HCT116 (cell line): ENCODE measurements at regions not wholly inside any gene's neighbourhood (a gene's known extent, or its start where the extent isn't known, plus 50 kb on each side); places are given as distances from the start of the nearest gene placed in this dataset.

ENCODE experiments used
- ATAC-seq: fragments of 200-7000 bp; cut with Tn5 transposase; 2 replicates; pipeline ENCODE4 v1.9.1; 2020; ENCODE audit warnings: mild to moderate bottlenecking, moderate library complexity
- BruUV-seq: library from RNA; stranded (reverse); fragments of 400-500 nt; replicated peaks from 2 replicates; lab custom pipeline; 2021; lab: Mats Ljungman, UMichigan
- CTCF ChIA-PET: fragments of 300-600 bp; sonication (Branson Sonifier 250); formaldehyde crosslinking; loops from one replicate; lab custom pipeline; 2021; ENCODE audit warnings: antibody characterized with exemption; lab: Charles Lee
- POLR2A ChIA-PET: fragments of 300-600, 350-600 bp; sonication (Branson Sonifier 250); formaldehyde crosslinking; loops from one replicate; lab custom pipeline; 2021; ENCODE audit warnings: antibody characterized with exemption; lab: Charles Lee
- RAD21 ChIA-PET, 2 experiments: fragments of 300-600 bp; sonication (Branson Sonifier 250); formaldehyde crosslinking; loops; one replicate each; lab custom pipeline; 2023; ENCODE audit warnings: low total read pairs in 2 of 2; ENCODE audit not compliant: uncharacterized antibody in 2 of 2, unreplicated experiment in 2 of 2, low non-redundant PET in 1 of 2; lab: Charles Lee
- DNase-seq: peaks from one replicate; pipeline ENCODE4 v3.0.0-alpha.2; 2010; ENCODE audit warnings: low read depth, low spot score
- H2AFZ ChIP-seq: fragments of 200-600 bp; shearing (Covaris generic), sonication (generic); 2 replicates; pipeline ENCODE4 v1.6.1; 2017; ENCODE audit warnings: low read depth, mixed run types, mixed read lengths, antibody characterized with exemption, low read length; ENCODE audit not compliant: poor library complexity, severe bottlenecking
- H3K27ac ChIP-seq: 2 replicates; pipeline ENCODE4 v1.5.1; 2012; ENCODE audit warnings: low read depth, low read length
- H3K27me3 ChIP-seq: fragments of 200-600 bp; sonication (generic); 2 replicates; pipeline ENCODE4 v1.6.1; 2016; ENCODE audit warnings: mixed run types, low read length, mixed read lengths; ENCODE audit not compliant: insufficient read depth
- H3K36me3 ChIP-seq, 2 experiments: fragments of 200-500 bp in 1 of 2; fragments of 200-600 bp in 1 of 2; sonication (Bioruptor generic) in 1 of 2; sonication (generic) in 1 of 2; 2 replicates each; pipeline versions ENCODE4 v1.5.1 to v1.6.1; 2014 to 2016; ENCODE audit warnings: low read length in 2 of 2, inconsistent platforms in 1 of 2, mixed read lengths in 1 of 2, mixed run types in 1 of 2; ENCODE audit not compliant: insufficient read depth in 2 of 2, control insufficient read depth in 1 of 2
- H3K4me1 ChIP-seq, 2 experiments: fragments of 200-600 bp in 1 of 2; sonication (generic) in 1 of 2; 2 replicates each; pipeline versions ENCODE4 v1.5.1 to v1.6.1; 2012 to 2017; ENCODE audit warnings: low read length in 2 of 2, inconsistent platforms in 1 of 2, mild to moderate bottlenecking in 1 of 2, mixed read lengths in 1 of 2, mixed run types in 1 of 2, moderate library complexity in 1 of 2; ENCODE audit not compliant: insufficient read depth in 2 of 2, control insufficient read depth in 1 of 2
- H3K4me2 ChIP-seq: fragments of 200-600 bp; sonication (generic); 2 replicates; pipeline ENCODE4 v1.6.1; 2017; ENCODE audit warnings: mixed run types, low read length, mixed read lengths
- H3K4me3 ChIP-seq, 2 experiments: fragments of 200-600 bp in 1 of 2; sonication (generic) in 1 of 2; replicated peaks in 1 of 2; 2 replicates each; pipeline ENCODE4 v1.5.1; 2011 to 2016; ENCODE audit warnings: low read length in 2 of 2, control low read depth in 1 of 2, low read depth in 1 of 2, mild to moderate bottlenecking in 1 of 2, mixed read lengths in 1 of 2, mixed run types in 1 of 2
- H3K79me2 ChIP-seq: fragments of 200-600 bp; sonication (generic); 2 replicates; pipeline ENCODE4 v1.6.1; 2017; ENCODE audit warnings: mild to moderate bottlenecking, mixed run types, low read length, moderate library complexity, mixed read lengths; ENCODE audit not compliant: insufficient read depth
- H3K9ac ChIP-seq: fragments of 200-600 bp; sonication (generic); 2 replicates; pipeline ENCODE4 v1.6.1; 2016; ENCODE audit warnings: low read length, mixed read lengths
- H3K9me2 ChIP-seq: fragments of 200-600 bp; sonication (generic), shearing (Covaris generic); 2 replicates; pipeline ENCODE4 v1.6.1; 2017; ENCODE audit warnings: mixed run types, mild to moderate bottlenecking, moderate library complexity; ENCODE audit not compliant: insufficient read depth
- H3K9me3 ChIP-seq, 2 experiments: fragments of 200-500 bp in 1 of 2; fragments of 200-600 bp in 1 of 2; sonication (Bioruptor generic) in 1 of 2; sonication (generic) in 1 of 2; 2 replicates each; pipeline ENCODE4 v1.6.1; 2014 to 2017; ENCODE audit warnings: low read length in 2 of 2, mixed read lengths in 2 of 2, inconsistent platforms in 1 of 2, low read depth in 1 of 2, mild to moderate bottlenecking in 1 of 2, mixed run types in 1 of 2, moderate library complexity in 1 of 2; ENCODE audit not compliant: control insufficient read depth in 1 of 2, insufficient read depth in 1 of 2
- H4K20me1 ChIP-seq: fragments of 200-600 bp; sonication (generic), shearing (Covaris generic); 2 replicates; pipeline ENCODE4 v1.6.1; 2017; ENCODE audit warnings: mixed run types, mild to moderate bottlenecking, moderate library complexity; ENCODE audit not compliant: insufficient read depth
- CBX3 ChIP-seq: IDR thresholded peaks from 2 replicates; pipeline ENCODE4 v1.6.1; 2012; ENCODE audit warnings: low read depth
- CTCF ChIP-seq, 3 experiments: fragments of 200-600 bp in 1 of 3; sonication (generic) in 1 of 3; IDR thresholded peaks in 2 of 3; conservative IDR thresholded peaks in 1 of 3; 2 replicates each; pipeline ENCODE4 v1.5.1; 2012 to 2017; ENCODE audit warnings: low read depth in 2 of 3, low read length in 2 of 3, antibody characterized with exemption in 1 of 3, borderline replicate concordance in 1 of 3, control low read depth in 1 of 3, mild to moderate bottlenecking in 1 of 3, mixed read lengths in 1 of 3, mixed run types in 1 of 3, moderate library complexity in 1 of 3; ENCODE audit not compliant: insufficient read depth in 1 of 3
- EGR1 ChIP-seq: IDR thresholded peaks from 2 replicates; pipeline ENCODE4 v1.6.1; 2012; ENCODE audit warnings: low read depth
- ELF1 ChIP-seq: IDR thresholded peaks from 2 replicates; pipeline ENCODE4 v1.6.1; 2012; ENCODE audit warnings: low read depth, borderline replicate concordance
- EZH2 ChIP-seq: fragments of 200-600 bp; sonication (generic); IDR thresholded peaks from 2 replicates; pipeline ENCODE4 v1.6.1; 2017; ENCODE audit warnings: antibody characterized with exemption, mixed run types
- FOSL1 ChIP-seq: IDR thresholded peaks from 2 replicates; pipeline ENCODE4 v1.6.1; 2012; ENCODE audit warnings: low read depth
- JUND ChIP-seq: IDR thresholded peaks from 2 replicates; pipeline ENCODE4 v1.6.1; 2012
- POLR2AphosphoS5 ChIP-seq: IDR thresholded peaks from 2 replicates; pipeline ENCODE4 v1.6.1; 2011; ENCODE audit warnings: mild to moderate bottlenecking, low read depth, low read length, moderate library complexity
- RAD21 ChIP-seq: IDR thresholded peaks from 2 replicates; pipeline ENCODE4 v1.6.1; 2012; ENCODE audit warnings: low read depth, mild to moderate bottlenecking
- SIN3A ChIP-seq: IDR thresholded peaks from 2 replicates; pipeline ENCODE4 v1.6.1; 2012; ENCODE audit warnings: low read depth
- SRF ChIP-seq: IDR thresholded peaks from 2 replicates; pipeline ENCODE4 v1.6.1; 2012; ENCODE audit warnings: low read depth
- YY1 ChIP-seq: IDR thresholded peaks from 2 replicates; pipeline ENCODE4 v1.6.1; 2011; ENCODE audit warnings: low read length, low read depth, moderate library complexity, mild to moderate bottlenecking; ENCODE audit not compliant: insufficient replicate concordance; ENCODE audit errors: extremely low read depth
- ZFX ChIP-seq: fragments of 450-650 bp; IDR thresholded peaks from 2 replicates; pipeline ENCODE4 v1.6.1; 2017
- intact Hi-C: fragments of 100-400 bp; cut with micrococcal nuclease; formaldehyde crosslinking; loops from 2 replicates; pipeline ENCODE4 v1.10.0; 2022
- TF ChIP-seq, protein P1 (sequence below): IDR thresholded peaks from 2 replicates; pipeline ENCODE4 v1.6.1; 2011; ENCODE audit warnings: mild to moderate bottlenecking, low read length, moderate library complexity; ENCODE audit not compliant: insufficient replicate concordance; ENCODE audit errors: extremely low read depth

- POLR2A ChIA-PET = no interaction called here
- H3K9me3 ChIP-seq = no peaks in the 10 kb centered on the region
- H3K9me2 ChIP-seq = no peaks in the 10 kb centered on the region
- H3K4me3 ChIP-seq = no peak overlapping the region
- H3K4me1 ChIP-seq = no peaks in the 10 kb centered on the region
- BruUV-seq = no TSS peak
- TF ChIP-seq RAD21 (no peak), JUND (no peak), SRF (no peak), EZH2 (no peak), ELF1 (no peak)
- DNase-seq (no peak), ATAC-seq (no peak)
- H4K20me1 ChIP-seq = no peaks in the 10 kb centered on the region
- H3K4me2 ChIP-seq = no peak overlapping the region
- H3K27me3 ChIP-seq = no peaks in the 10 kb centered on the region
- no peak overlapping the region for H2AFZ ChIP-seq
- no peaks in the 10 kb centered on the region for H3K36me3 ChIP-seq
- H3K27ac ChIP-seq = no peak overlapping the region
- no peak overlapping the region for H3K9ac ChIP-seq
- intact Hi-C loops = loop anchor here (2.0 to 10.0 kb wide), 3 partner anchors 61 to 1287 kb away; no protein-coding TSS in a partner anchor
- H3K79me2 ChIP-seq = no peaks in the 10 kb centered on the region
- RAD21 ChIA-PET = no interaction called here
- CTCF ChIA-PET = interaction anchor here (2.0 kb wide), 1 partner anchor 181 kb away, joined by 12 read pairs; no protein-coding TSS in a partner anchor
These were observed 85.2 kb downstream of the HRH4 start for GRCh38 chr18:24545651-24546050.

DNA sequence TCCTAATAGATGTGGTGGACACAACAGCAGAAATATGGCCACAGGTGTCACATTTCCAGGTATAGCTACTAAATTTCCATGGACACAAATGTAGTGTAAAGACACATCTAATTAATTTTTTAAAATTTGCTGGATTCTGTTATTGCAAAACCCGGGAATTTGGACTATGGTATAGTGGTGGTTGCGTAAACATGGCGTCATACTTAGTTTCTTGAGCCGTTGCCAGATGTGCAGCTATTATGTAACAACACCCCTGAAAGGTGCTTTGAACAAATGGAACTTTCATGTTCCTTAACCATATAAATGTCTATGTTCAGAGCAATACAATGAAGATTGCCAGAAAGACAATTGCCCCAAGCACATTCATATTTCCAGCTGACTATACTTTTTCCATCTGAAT, 85.9 kb downstream of the HRH4 start:
- RAD21 ChIA-PET = no interaction called here
- DNase-seq (no peak), ATAC-seq (no peak)
- Histone ChIP-seq H3K27ac (no peak overlapping the region), H3K4me1 (no peaks in the 10 kb centered on the region), H3K27me3 (no peaks in the 10 kb centered on the region), H3K9me3 (no peaks in the 10 kb centered on the region), H3K4me2 (no peak overlapping the region), H3K79me2 (no peaks in the 10 kb centered on the region), H3K9ac (no peak overlapping the region), H4K20me1 (no peaks in the 10 kb centered on the region), H3K9me2 (no peaks in the 10 kb centered on the region), H3K36me3 (no peaks in the 10 kb centered on the region), H2AFZ (no peak overlapping the region), H3K4me3 (no peak overlapping the region)
- POLR2A ChIA-PET = no interaction called here
- CTCF ChIA-PET = interaction anchor here (2.0 kb wide), 1 partner anchor 180 kb away, joined by 12 read pairs; no protein-coding TSS in a partner anchor
- intact Hi-C loops = loop anchor here (10.0 kb wide), 1 partner anchor 62 kb away; no protein-coding TSS in a partner anchor
- BruUV-seq = no TSS peak
- no peak for TF ChIP-seq FOSL1
- TF ChIP-seq SIN3A = no peak
- TF ChIP-seq POLR2AphosphoS5 = no peak
- no peak for TF ChIP-seq JUND
- TF ChIP-seq ELF1 = no peak
- TF ChIP-seq ZFX = no peak
- TF ChIP-seq CTCF (IDR thresholded peaks at IDR 0.05 in 2 of 3, conservative IDR thresholded peaks at IDR 0.05 in 1 of 3; ENCODE audit: borderline replicate concordance in 1 of 3, insufficient read depth in 1 of 3, low read depth in 2 of 3, low read length in 2 of 3) = no peak
- TF ChIP-seq, protein P1, sequence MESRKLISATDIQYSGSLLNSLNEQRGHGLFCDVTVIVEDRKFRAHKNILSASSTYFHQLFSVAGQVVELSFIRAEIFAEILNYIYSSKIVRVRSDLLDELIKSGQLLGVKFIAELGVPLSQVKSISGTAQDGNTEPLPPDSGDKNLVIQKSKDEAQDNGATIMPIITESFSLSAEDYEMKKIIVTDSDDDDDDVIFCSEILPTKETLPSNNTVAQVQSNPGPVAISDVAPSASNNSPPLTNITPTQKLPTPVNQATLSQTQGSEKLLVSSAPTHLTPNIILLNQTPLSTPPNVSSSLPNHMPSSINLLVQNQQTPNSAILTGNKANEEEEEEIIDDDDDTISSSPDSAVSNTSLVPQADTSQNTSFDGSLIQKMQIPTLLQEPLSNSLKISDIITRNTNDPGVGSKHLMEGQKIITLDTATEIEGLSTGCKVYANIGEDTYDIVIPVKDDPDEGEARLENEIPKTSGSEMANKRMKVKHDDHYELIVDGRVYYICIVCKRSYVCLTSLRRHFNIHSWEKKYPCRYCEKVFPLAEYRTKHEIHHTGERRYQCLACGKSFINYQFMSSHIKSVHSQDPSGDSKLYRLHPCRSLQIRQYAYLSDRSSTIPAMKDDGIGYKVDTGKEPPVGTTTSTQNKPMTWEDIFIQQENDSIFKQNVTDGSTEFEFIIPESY = no peak
- no peak for TF ChIP-seq EZH2
- no peak for TF ChIP-seq CBX3
- TF ChIP-seq EGR1 = no peak
- no peak for TF ChIP-seq YY1
